GM19452 (cell line): ENCODE measurements at regions not wholly inside any gene's neighbourhood (a gene's known extent, or its start where the extent isn't known, plus 50 kb on each side); places are given as distances from the start of the nearest gene placed in this dataset.

Source experiments
- ATAC-seq: cut with Tn5 transposase; IDR thresholded peaks from one replicate; pipeline ENCODE4 v1.9.1; 2021; ENCODE audit not compliant: unreplicated experiment

GRCh38 chr15:62431817-62432216 is 266.7 kb upstream of the C2CD4B start:
- ATAC-seq, result no peak

DNA sequence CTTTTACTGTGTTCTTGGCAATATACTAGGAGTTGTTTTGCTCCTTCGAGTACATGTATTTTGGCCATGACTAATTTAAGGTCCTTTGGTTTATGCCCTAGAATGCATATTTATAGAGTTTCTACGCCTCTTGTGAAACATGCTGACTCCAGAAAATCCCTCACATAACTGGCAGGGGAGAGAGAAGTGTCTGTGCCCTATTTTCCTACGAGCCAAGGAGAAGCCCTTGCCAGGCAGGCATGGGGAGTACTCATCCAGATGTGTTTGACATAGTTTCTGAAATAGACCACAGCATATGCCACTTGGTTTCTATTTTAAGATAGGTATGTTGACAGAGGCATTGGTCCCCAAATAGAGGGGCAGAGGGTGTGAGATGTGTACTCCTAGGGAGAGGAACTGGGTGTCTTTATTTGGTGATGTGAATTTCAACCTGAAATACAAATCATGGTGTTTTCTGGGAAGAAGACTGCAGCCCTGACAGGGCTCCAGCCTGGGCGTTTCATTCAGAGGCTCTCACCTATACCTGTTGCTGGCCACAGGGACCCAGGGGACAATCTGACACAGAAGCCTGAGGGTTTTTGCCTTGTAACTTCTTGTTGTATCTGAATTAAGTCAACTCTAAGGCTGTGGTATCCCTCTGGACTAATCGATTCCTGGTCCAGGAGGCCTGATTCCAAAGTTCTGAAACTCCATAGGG is 267.8 kb upstream of the C2CD4B start:
- ATAC-seq, result no peak

- no peak for ATAC-seq
Observed at GRCh38 chr15:62436235-62436634, 271.1 kb upstream of the C2CD4B start.

DNA sequence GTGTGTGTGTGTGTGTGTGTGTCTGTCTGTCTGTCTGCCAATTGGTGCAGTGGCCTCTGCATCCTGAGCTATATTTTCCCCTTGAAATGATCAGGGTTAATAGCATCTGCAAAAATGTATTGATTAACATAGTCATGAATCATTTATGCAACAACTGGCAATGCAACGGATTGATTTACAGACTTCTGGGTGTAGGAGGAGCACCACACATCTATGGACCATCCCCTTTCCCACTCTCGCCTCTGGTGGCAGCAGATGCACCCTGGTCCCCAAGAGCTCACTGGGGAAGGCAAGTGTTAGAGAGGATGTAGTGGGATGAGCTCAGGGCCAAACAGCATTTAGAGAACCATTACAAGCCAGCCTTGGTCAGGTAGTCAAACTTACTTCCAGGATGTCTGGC is 272.7 kb upstream of the C2CD4B start:
- ATAC-seq, result no peak

GRCh38 chr15:62439543-62440016 is 274.5 kb upstream of the C2CD4B start:
- no peak for ATAC-seq

DNA sequence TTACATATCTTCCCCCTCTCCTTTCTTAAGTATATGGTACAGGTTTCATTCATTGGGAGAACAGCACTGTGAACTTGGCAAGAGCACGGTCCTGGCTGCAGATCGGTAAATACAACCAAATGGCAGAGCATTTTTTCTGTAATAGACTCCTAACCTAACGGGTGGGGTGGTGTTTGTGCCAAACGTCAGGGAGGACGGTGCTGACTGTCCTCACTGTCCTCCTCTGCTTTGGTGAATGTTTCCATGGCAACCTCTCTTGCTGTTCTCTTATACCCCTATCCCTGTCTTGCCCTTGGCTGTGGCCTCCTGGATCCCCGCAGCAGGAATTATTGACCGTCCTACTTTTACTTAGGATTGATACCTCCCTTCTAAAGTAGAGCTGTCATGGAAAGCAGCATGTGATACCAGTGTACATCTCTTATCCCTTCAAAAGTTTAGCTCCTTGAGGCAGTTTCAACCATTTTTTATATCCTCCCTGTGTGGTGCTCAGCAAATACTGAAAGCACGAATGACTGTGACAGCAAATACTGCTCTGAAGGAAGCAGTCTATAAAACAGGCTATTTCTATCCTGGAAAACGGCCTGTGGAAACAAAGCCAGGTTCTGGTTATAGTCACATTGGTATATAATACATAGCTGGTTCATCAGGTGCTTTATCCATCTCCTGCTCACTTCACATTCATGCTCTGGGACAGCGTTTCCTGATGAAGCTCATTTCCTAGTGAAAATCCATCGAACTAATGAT is 275.4 kb upstream of the C2CD4B start:
- ATAC-seq, result no peak

- no peak for ATAC-seq
Observed at GRCh38 chr15:62444104-62445022, 279.3 kb upstream of the C2CD4B start.

- ATAC-seq, result no peak
Observed at GRCh38 chr15:62445244-62445643, 280.2 kb upstream of the C2CD4B start.

DNA sequence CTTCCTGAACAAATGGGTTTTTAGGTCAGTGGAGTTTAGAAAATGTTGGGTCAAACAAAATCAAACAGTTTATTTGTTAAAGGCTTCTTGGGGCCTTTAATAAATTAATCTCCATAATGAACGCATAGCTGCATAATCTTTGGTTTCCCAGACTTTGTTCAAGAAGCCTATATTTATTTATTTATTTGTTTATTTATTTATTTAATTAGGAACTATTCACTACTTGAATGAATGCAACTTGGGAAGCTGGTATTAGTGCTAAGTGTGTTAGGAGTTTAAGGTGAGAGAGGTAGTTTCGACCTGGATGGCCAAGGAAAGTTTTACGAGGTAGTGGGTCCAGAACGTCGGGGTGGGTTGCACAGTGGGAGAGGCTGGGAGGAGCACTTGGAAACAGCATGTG is 281.9 kb upstream of the C2CD4B start:
- ATAC-seq, result no peak

GRCh38 chr15:62447742-62448141 is 282.7 kb upstream of the C2CD4B start:
- no peak for ATAC-seq

- ATAC-seq, result no peak
Observed at GRCh38 chr15:62449638-62450037, 284.6 kb upstream of the C2CD4B start.

DNA sequence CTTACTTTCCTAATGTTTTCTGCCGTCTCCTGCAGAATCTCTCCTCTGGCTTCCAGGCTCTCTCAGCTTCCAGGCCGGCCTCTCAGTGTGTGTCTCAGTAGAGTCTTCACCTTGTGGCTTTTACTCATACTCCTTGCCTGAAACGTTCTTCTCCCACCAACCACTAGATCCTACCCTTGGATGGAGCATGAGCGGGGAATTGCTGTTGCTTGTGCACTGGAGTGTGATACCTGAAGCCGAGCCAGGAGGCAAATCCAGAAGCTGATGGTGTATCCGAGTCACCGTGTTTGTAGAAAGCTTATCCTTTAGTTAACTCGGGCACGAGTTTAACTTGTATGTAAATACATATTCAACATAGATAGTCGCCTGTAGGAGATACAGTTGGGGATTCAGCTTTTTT is 285.0 kb upstream of the C2CD4B start:
- ATAC-seq, result no peak

GRCh38 chr15:62452026-62452425 is 286.9 kb upstream of the C2CD4B start:
- no peak for ATAC-seq

DNA sequence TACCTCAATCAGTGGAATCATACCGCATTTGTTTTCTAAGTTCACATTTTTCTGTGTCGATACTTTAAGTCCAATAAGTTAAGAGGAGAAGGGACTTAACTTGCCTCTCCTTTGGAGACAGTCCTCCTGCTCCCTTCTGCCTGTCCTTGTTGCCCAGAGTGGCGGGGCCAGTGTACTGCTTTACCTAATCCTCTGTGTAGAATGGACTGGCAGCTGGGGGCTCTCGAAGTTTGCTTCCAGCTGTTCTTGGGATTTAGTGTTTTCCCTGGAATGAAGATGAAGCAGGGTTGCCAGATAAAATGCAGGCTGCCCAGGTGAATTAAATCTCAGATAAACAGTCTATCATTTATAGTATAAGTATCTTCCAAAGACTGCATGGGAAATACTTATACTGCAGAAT is 287.6 kb upstream of the C2CD4B start:
- no peak for ATAC-seq

GRCh38 chr15:62453375-62453774 is 288.3 kb upstream of the C2CD4B start:
- ATAC-seq, result no peak

DNA sequence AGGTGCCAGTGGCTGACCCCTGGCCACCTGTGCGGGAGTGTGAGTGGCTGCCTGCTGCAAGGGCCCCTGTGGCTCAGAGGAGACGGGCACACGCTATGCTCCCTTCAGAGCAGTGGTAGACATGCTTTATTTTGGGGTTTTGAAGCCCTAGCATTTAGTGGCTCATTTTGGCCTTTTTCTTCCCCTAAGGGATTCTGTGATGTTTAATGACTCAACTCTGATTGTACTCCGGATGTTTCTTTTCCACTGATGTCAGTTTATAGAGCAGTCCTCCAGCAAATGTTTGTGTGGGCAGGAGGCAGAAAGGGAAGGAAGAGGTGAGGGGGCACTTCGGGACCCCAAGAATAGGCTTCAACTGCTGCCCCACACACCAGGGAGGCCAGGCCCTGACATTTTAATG is 288.9 kb upstream of the C2CD4B start:
- no peak for ATAC-seq

GRCh38 chr15:62454567-62455172 is 289.6 kb upstream of the C2CD4B start:
- no peak for ATAC-seq

GRCh38 chr15:62455441-62455921 is 290.4 kb upstream of the C2CD4B start:
- ATAC-seq, result no peak

- no peak for ATAC-seq
Observed at GRCh38 chr15:62456011-62456920, 291.2 kb upstream of the C2CD4B start.

DNA sequence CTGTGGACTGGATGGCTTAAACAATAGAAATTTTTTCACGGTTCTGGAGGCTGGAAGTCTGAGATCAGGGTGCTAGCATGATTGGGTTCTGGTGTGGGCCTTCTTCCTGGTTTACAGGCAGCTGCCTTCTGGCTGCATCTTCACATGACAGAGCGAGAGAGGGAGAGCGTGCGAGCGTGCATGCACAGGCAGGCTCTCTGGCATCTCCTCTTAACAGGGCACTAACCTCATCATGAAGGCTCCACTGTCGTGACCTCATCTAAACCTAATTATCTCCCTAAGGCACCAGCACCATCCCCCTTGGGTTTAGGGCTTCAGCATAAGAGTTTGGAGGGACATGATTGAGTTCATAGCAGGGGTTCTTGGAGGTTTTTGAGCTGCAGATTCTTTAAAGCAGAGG is 292.0 kb upstream of the C2CD4B start:
- ATAC-seq, result no peak
